ENCODE measurements at regions not wholly inside any gene's neighbourhood (a gene's known extent, or its start where the extent isn't known, plus 50 kb on each side); places are given as distances from the start of the nearest gene placed in this dataset.

DNA sequence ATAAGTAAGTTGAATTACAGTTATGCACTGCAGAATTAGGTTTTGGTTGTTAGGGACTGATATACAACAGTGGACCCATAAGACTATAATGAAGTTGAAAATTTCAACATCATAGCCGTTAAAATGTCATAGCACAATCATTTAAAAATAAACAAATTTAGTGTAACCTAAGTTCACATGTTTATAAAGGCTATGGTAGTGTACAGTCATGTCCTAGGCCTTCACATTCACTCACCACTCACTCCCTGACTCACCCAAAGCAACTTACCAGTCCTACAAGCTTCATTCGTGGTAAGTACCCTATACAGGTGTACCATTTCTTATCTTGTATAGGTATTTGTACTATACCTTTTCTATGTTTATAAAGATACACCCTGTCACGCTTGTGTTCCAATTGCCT, 113.7 kb downstream of the RAB11FIP2 start:
- TF ChIP-seq POLR2A (IDR thresholded peaks at IDR 0.05; ENCODE audit: low read depth, low read length), result no peak
- no peak for TF ChIP-seq POLR2AphosphoS5 (IDR thresholded peaks at IDR 0.05; ENCODE audit: low read depth, low read length)
- TF ChIP-seq TAF1 (IDR thresholded peaks at IDR 0.05; ENCODE audit: borderline replicate concordance, low read depth, low read length), result no peak
